Epithelial cell of proximal tubule (primary cell): ENCODE measurements at regions not wholly inside any gene's neighbourhood (a gene's known extent, or its start where the extent isn't known, plus 50 kb on each side); places are given as distances from the start of the nearest gene placed in this dataset.

ENCODE experiments used
- DNase-seq: peaks from one replicate; pipeline ENCODE4 v3.0.0-alpha.2; 2011; ENCODE audit warnings: low read depth
- H3K4me3 ChIP-seq: 2 replicates; pipeline ENCODE4 v1.5.1; 2011; ENCODE audit warnings: low read depth, mild to moderate bottlenecking, low read length
- CTCF ChIP-seq: conservative IDR thresholded peaks from 2 replicates; pipeline ENCODE4 v1.5.1; 2012; ENCODE audit warnings: low read depth, mild to moderate bottlenecking, low read length

DNA sequence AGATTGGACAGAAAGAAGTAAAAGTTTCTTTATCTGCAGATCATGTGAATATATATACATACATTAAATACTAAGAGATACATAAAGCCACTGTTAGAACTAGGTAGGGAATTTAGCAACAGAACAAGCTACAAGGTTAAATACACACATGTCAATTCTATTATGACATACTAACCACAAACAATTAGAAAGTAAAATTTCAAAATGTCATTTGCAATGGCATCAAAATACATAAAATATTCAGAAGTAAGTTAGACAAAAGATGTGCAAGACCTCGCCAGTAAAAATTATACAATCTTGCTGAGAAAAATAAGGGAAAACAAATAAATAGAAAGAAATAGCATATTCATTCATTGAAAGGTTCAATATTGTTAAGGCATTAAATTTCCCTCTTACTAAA is 200.0 kb upstream of the HES1 start:
- DNase-seq: no peak
- H3K4me3 ChIP-seq: no peak overlapping the region
- TF ChIP-seq CTCF: no peak

DNA sequence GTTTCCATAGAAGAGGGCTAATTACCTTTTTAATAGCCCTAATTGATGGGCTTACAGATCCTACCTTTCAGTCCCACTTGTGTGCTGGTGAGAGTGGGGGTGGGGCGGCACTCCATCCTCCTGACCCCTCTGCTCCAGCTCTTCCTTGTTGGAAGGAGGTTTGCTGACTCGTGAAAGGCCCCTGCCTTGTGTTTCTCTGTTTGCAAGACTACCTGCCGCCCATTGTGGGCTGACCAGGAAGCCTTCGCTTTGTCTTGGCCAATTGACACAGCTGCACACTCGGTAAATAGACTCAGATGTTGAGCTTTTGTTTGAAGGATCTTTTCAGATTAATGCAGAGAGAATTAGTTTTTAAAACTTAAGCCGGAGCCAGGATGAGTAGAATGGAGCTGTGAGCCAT is 197.3 kb upstream of the HES1 start:
- TF ChIP-seq CTCF: no peak
- H3K4me3 ChIP-seq: no peak overlapping the region
- DNase-seq: no peak

GRCh38 chr3:193939527-193939926 is 196.4 kb upstream of the HES1 start:
- no peak overlapping the region for H3K4me3 ChIP-seq
- DNase-seq: no peak
- TF ChIP-seq CTCF: no peak

- no peak for TF ChIP-seq CTCF
- no peak for DNase-seq
- no peak overlapping the region for H3K4me3 ChIP-seq
These were observed 195.4 kb upstream of the HES1 start for GRCh38 chr3:193940526-193940925.

GRCh38 chr3:193941486-193941885 is 194.5 kb upstream of the HES1 start:
- no peak for TF ChIP-seq CTCF
- DNase-seq: no peak
- H3K4me3 ChIP-seq: no peak overlapping the region

DNA sequence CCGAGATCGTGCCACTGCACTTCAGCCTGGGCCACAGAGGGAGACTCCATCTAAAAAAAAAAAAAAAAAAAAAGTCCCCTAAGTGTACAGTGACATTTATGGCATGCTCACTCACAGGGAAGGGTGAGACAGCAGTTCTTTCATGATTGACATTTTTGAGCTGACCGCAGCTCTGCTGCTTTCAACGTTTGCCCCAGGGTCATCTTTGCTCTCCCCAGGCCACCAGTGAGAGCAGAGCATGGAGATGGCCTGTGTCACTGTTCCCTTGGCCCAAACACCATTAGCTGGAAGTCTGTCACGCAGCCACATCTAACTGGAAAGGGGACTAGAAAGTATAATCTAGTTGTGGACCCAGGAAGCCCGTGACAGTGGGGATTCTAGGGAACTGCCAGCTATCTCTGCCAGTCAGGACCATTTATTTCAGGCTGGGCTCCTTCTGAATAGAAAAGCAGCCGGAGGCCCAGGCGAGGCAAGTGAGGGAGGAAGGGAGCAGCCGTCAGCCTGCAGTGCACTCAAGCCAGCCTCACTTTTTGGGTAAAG is 193.4 kb upstream of the HES1 start:
- no peak for TF ChIP-seq CTCF
- no peak for DNase-seq
- H3K4me3 ChIP-seq: no peak overlapping the region

DNA sequence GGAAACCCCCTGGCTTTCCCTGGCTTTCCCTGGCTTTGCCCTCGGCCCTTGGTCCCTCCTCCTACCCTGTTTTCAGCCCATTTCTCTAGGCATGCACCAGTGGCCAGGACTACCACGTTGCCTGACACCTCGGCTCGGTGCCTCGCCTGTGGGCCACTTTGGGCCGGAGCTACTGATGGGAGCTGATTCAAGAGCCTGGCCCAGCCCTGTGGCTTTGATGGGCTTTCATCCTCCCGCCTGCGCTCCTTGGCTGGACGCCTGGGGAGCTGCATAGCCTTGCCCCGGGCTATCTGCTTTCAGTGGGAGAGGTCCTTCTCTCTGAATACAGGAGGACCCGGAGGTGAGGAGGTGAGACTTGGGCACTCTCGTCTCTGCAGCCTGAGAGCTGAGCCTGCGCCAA is 192.7 kb upstream of the HES1 start:
- no peak for TF ChIP-seq CTCF
- DNase-seq: no peak
- no peak overlapping the region for H3K4me3 ChIP-seq
